Mesendoderm (in vitro differentiated cells): ENCODE measurements at regions not wholly inside any gene's neighbourhood (a gene's known extent, or its start where the extent isn't known, plus 50 kb on each side); places are given as distances from the start of the nearest gene placed in this dataset.
A peak's percentile ranks its signal among the peaks of the same experiment; 100 is the strongest.

Experiments used
- DNase-seq: peaks from one replicate; pipeline ENCODE4 v3.0.0; 2013
- H2AK5ac ChIP-seq: 2 replicates; pipeline ENCODE4 v1.6.1; 2013; ENCODE audit warnings: low read length, inconsistent platforms
- H2BK120ac ChIP-seq: 2 replicates; pipeline ENCODE4 v1.6.1; 2013; ENCODE audit warnings: low read depth, mild to moderate bottlenecking, low read length, moderate library complexity, mixed read lengths
- H2BK15ac ChIP-seq: replicated peaks from 2 replicates; pipeline ENCODE4 v1.6.1; 2013; ENCODE audit warnings: low read depth, mild to moderate bottlenecking, moderate library complexity
- H2BK5ac ChIP-seq: 2 replicates; pipeline ENCODE4 v1.6.1; 2013; ENCODE audit warnings: low read length, inconsistent platforms
- H3K18ac ChIP-seq: 2 replicates; pipeline ENCODE4 v1.6.1; 2013; ENCODE audit warnings: mild to moderate bottlenecking, low read length, mixed read lengths
- H3K23ac ChIP-seq: one replicate; pipeline ENCODE4 v1.6.1; 2013; ENCODE audit warnings: low read length
- H3K27ac ChIP-seq: 2 replicates; pipeline ENCODE4 v1.5.1; 2013; ENCODE audit warnings: low read depth, mild to moderate bottlenecking, inconsistent platforms, low read length, moderate library complexity
- H3K27me3 ChIP-seq: 2 replicates; pipeline ENCODE4 v1.6.1; 2013; ENCODE audit warnings: low read length, control low read depth, mild to moderate bottlenecking, inconsistent platforms; ENCODE audit not compliant: insufficient read depth, poor library complexity
- H3K36me3 ChIP-seq: 2 replicates; pipeline ENCODE4 v1.6.1; 2013; ENCODE audit warnings: low read length, inconsistent platforms; ENCODE audit not compliant: control insufficient read depth, insufficient read depth
- H3K4ac ChIP-seq: one replicate; pipeline ENCODE4 v1.6.1; 2013; ENCODE audit warnings: low read depth, mild to moderate bottlenecking, low read length, moderate library complexity
- H3K4me1 ChIP-seq: 2 replicates; pipeline ENCODE4 v1.6.1; 2013; ENCODE audit warnings: low read depth, low read length, inconsistent platforms; ENCODE audit not compliant: control insufficient read depth
- H3K4me2 ChIP-seq: 2 replicates; pipeline ENCODE4 v1.6.1; 2013; ENCODE audit warnings: low read length
- H3K4me3 ChIP-seq: 2 replicates; pipeline ENCODE4 v1.5.1; 2013; ENCODE audit warnings: mild to moderate bottlenecking, low read length
- H3K56ac ChIP-seq: one replicate; pipeline ENCODE4 v1.6.1; 2013; ENCODE audit warnings: low read length
- H3K79me1 ChIP-seq: 2 replicates; pipeline ENCODE4 v1.6.1; 2013; ENCODE audit warnings: low read length, inconsistent platforms
- H3K79me2 ChIP-seq: 2 replicates; pipeline ENCODE4 v1.6.1; 2013; ENCODE audit warnings: mild to moderate bottlenecking, low read length; ENCODE audit not compliant: control insufficient read depth, insufficient read depth
- H3K9ac ChIP-seq: 2 replicates; pipeline ENCODE4 v1.6.1; 2013; ENCODE audit warnings: low read length, inconsistent platforms
- H4K5ac ChIP-seq: one replicate; pipeline ENCODE4 v1.6.1; 2013; ENCODE audit warnings: low read length
- H4K8ac ChIP-seq: one replicate; pipeline ENCODE4 v1.6.1; 2013; ENCODE audit warnings: low read depth, mild to moderate bottlenecking, control low read depth, low read length, moderate library complexity
- WGBS: extraction: QIAGEN DNeasy Blood & Tissue Kit; methylation state at CpG from one replicate; pipeline ENCODE4 v1.1.7; 2013; ENCODE audit warnings: low lambda C conversion rate, missing lambda C conversion rate; ENCODE audit not compliant: insufficient coverage; ENCODE audit errors: extremely low coverage; 5-methylcytosine and 5-hydroxymethylcytosine counted together

DNA sequence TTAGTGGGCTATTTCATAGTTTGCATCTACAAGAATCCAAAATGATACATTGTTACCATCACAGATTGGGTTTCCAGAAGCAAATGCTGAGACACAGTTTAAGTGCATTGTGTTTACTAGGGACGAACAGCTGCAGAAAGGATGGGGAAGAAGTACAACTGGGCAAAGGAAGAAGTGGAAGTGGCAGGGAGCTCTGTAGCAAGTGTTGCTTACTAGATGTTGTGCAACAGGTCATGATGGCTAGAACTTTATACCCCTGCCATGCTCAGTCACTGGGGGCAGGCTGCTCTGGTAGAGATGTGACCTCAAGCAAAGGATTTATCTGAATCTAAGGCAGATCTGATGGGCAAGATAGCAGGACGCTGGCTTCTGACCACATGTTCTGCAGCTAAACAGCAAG, 76.1 kb upstream of the EMCN start:
- H3K4me1 ChIP-seq: no peaks in the 10 kb centered on the region
- no peak overlapping the region for H3K4me3 ChIP-seq
- no peak overlapping the region for H3K9ac ChIP-seq
- no peaks in the 10 kb centered on the region for H3K79me2 ChIP-seq
- H3K18ac ChIP-seq: no peak overlapping the region
- no peaks in the 10 kb centered on the region for H3K79me1 ChIP-seq
- H3K56ac ChIP-seq: no peak overlapping the region
- no peak overlapping the region for H2BK15ac ChIP-seq
- no peak overlapping the region for H3K4me2 ChIP-seq
- H4K8ac ChIP-seq: no peak overlapping the region
- no peak overlapping the region for H2AK5ac ChIP-seq
- no peak overlapping the region for H2BK120ac ChIP-seq
- H3K23ac ChIP-seq: no peak overlapping the region
- no peaks in the 10 kb centered on the region for H3K36me3 ChIP-seq
- no peaks in the 10 kb centered on the region for H3K27me3 ChIP-seq
- H3K27ac ChIP-seq: no peak overlapping the region
- DNase-seq: no peak
- H3K4ac ChIP-seq: no peak overlapping the region
- no peak overlapping the region for H4K5ac ChIP-seq
- no CpG with 5 or more reads among the region's 2 CpGs for WGBS
- no peak overlapping the region for H2BK5ac ChIP-seq

DNA sequence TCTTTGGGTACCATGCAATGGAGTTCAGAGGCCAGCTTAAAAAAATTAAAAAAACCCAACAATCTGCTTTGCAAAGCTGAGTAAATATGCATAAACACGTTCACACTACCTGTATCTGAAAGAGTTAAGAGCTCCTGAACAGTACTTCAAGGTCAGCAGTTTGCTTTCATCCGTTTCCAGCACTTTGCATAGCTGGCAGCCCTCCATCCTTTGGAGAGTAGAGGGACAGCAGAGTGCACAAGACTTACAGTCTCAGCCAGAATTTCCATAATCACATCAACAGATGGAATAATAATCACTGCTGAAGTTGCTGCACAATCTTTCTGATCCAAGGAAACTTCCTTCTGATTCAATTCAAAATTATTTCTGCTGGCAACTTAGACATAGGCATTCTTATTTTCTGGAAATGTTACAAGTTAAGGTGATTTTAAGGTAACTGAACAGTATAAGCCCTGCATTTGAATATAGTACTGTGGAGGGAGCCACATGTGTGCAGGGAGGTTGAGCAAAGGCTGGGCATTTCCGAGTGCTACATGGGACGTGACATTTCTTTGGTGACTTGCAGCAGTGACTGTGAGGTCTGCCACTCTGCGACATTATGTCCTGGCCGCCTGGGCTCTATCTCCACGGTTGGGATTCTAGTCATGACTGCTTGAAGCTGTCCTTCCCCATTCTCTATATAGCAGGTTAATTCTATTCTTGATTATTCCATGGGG, 73.5 kb upstream of the EMCN start:
- Histone ChIP-seq H4K8ac (no peak overlapping the region), H3K4me1 (no peaks in the 10 kb centered on the region), H4K5ac (no peak overlapping the region), H2BK15ac (no peak overlapping the region), H3K27me3 (no peaks in the 10 kb centered on the region), H2BK120ac (no peak overlapping the region), H2AK5ac (no peak overlapping the region), H3K56ac (no peak overlapping the region), H3K79me2 (no peaks in the 10 kb centered on the region), H3K18ac (no peak overlapping the region), H3K4ac (no peak overlapping the region), H3K79me1 (no peaks in the 10 kb centered on the region), H3K4me2 (no peak overlapping the region), H3K36me3 (no peaks in the 10 kb centered on the region), H3K9ac (no peak overlapping the region), H2BK5ac (no peak overlapping the region), H3K27ac (no peak overlapping the region), H3K23ac (no peak overlapping the region), H3K4me3 (no peak overlapping the region)
- no CpG with 5 or more reads among the region's 7 CpGs for WGBS
- DNase-seq: no peak

DNA sequence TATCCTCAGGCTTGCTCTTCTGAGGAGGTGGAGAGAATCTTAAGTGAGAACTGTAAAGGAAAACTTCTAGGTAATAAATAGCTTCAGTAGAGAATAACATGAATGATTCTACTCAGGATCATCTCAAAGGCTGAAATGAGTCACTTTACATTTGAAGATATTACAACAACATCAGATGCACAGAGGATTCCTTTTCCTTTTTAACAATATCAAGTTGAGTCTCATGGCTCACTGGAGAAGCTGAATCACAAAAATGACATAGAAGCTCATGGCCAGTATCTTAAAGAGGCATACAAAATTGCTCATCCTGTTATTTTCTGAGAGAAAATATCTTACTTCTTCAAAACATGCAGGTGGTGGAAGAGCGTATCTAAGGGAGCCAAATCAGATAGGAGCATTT, 72.5 kb upstream of the EMCN start:
- no peak overlapping the region for H2BK120ac ChIP-seq
- no peak overlapping the region for H4K8ac ChIP-seq
- H3K79me2 ChIP-seq: no peaks in the 10 kb centered on the region
- no peak overlapping the region for H4K5ac ChIP-seq
- no peaks in the 10 kb centered on the region for H3K27me3 ChIP-seq
- no peaks in the 10 kb centered on the region for H3K4me1 ChIP-seq
- H3K56ac ChIP-seq: no peak overlapping the region
- no peak overlapping the region for H3K27ac ChIP-seq
- H3K18ac ChIP-seq: no peak overlapping the region
- H2BK15ac ChIP-seq: no peak overlapping the region
- WGBS: no CpG with 5 or more reads among the region's 1 CpG
- no peaks in the 10 kb centered on the region for H3K36me3 ChIP-seq
- no peaks in the 10 kb centered on the region for H3K79me1 ChIP-seq
- no peak overlapping the region for H3K4me3 ChIP-seq
- DNase-seq: no peak
- H3K4ac ChIP-seq: no peak overlapping the region
- no peak overlapping the region for H3K9ac ChIP-seq
- no peak overlapping the region for H2BK5ac ChIP-seq
- H2AK5ac ChIP-seq: no peak overlapping the region
- H3K23ac ChIP-seq: no peak overlapping the region
- no peak overlapping the region for H3K4me2 ChIP-seq

DNA sequence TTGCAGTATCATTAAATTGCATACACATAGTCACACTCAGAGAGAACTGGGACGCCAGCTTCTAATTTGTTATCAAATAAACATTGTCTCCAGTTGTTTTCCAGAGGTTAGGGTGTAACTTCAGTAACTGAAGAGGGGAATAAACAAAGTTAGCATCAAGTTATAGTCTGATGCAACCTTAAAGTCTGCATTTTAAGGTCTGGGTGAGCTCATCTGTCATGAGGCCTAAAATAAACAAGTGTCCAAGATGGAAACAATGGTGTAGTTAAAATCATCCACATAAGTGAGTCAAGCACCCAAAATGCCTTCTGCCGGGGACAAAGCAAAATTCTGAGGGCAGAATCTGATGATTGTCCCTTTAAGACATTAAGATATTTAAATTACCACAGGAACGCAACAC, 70.3 kb upstream of the EMCN start:
- H3K4ac ChIP-seq: no peak overlapping the region
- H3K27me3 ChIP-seq: no peaks in the 10 kb centered on the region
- H3K4me2 ChIP-seq: no peak overlapping the region
- H3K9ac ChIP-seq: no peak overlapping the region
- no peaks in the 10 kb centered on the region for H3K4me1 ChIP-seq
- H2AK5ac ChIP-seq: no peak overlapping the region
- H3K36me3 ChIP-seq: no peaks in the 10 kb centered on the region
- H4K8ac ChIP-seq: no peak overlapping the region
- no peak overlapping the region for H2BK120ac ChIP-seq
- H3K27ac ChIP-seq: no peak overlapping the region
- H3K18ac ChIP-seq: no peak overlapping the region
- no peak overlapping the region for H3K56ac ChIP-seq
- no peak overlapping the region for H4K5ac ChIP-seq
- WGBS: no CpG with 5 or more reads among the region's 3 CpGs
- no peak overlapping the region for H3K4me3 ChIP-seq
- DNase-seq: no peak
- no peaks in the 10 kb centered on the region for H3K79me2 ChIP-seq
- no peaks in the 10 kb centered on the region for H3K79me1 ChIP-seq
- H3K23ac ChIP-seq: no peak overlapping the region
- H2BK5ac ChIP-seq: no peak overlapping the region
- no peak overlapping the region for H2BK15ac ChIP-seq

DNA sequence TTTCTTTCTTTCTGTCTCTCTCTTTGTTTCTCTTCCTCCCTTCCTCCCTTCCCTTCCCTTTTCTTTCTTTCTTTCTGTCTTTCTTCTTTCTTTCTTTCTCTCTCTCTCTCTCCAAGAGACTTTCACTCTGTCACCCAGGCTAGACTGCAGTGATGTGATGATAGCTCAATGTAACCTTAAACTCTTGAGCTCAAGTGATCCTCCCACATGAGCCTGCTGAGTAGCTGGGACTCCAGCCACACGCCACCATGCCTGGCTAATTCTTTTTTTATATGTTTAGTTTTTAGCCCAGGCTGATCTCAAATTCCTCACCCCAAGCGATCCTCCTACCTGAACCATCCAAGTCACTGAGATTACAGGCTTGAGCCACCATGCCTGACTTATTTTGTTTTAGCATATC, 64.3 kb upstream of the EMCN start:
- no peaks in the 10 kb centered on the region for H3K36me3 ChIP-seq
- WGBS: no CpG with 5 or more reads among the region's 2 CpGs
- no peak overlapping the region for H2AK5ac ChIP-seq
- H4K5ac ChIP-seq: no peak overlapping the region
- H3K9ac ChIP-seq: no peak overlapping the region
- H3K27me3 ChIP-seq: no peaks in the 10 kb centered on the region
- H3K4me2 ChIP-seq: no peak overlapping the region
- H4K8ac ChIP-seq: no peak overlapping the region
- no peak overlapping the region for H2BK5ac ChIP-seq
- H3K23ac ChIP-seq: no peak overlapping the region
- H3K4me1 ChIP-seq: no peaks in the 10 kb centered on the region
- no peak overlapping the region for H3K4me3 ChIP-seq
- H3K27ac ChIP-seq: no peak overlapping the region
- no peak overlapping the region for H3K4ac ChIP-seq
- no peak overlapping the region for H2BK15ac ChIP-seq
- no peak overlapping the region for H2BK120ac ChIP-seq
- H3K79me1 ChIP-seq: no peaks in the 10 kb centered on the region
- no peaks in the 10 kb centered on the region for H3K79me2 ChIP-seq
- no peak for DNase-seq
- H3K56ac ChIP-seq: no peak overlapping the region
- no peak overlapping the region for H3K18ac ChIP-seq

DNA sequence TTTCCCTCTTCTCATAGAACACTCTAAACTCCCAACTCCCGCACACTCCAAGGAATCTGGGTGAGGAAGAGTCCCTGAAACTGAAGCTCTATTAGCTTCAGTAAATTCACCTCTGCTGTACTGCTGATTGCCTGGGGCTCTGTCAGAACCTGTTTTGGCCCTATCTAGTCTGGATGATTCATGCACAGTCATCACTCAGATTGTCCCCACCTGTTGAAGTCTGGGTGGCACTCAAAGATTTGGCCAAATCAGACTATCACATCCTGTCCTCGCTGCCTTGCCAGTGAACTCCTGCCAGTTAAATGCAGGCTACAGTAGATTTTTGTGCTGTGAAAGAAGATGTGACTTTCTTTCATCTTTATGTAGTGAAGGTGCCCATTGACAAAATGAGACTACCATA, 63.5 kb upstream of the EMCN start:
- no peak overlapping the region for H2BK15ac ChIP-seq
- H3K4me1 ChIP-seq: no peaks in the 10 kb centered on the region
- H3K36me3 ChIP-seq: no peaks in the 10 kb centered on the region
- H3K56ac ChIP-seq: no peak overlapping the region
- H2BK5ac ChIP-seq: no peak overlapping the region
- H2AK5ac ChIP-seq: no peak overlapping the region
- H3K4me2 ChIP-seq: no peak overlapping the region
- H2BK120ac ChIP-seq: no peak overlapping the region
- no CpG with 5 or more reads among the region's 2 CpGs for WGBS
- H3K9ac ChIP-seq: no peak overlapping the region
- no peaks in the 10 kb centered on the region for H3K27me3 ChIP-seq
- H4K5ac ChIP-seq: no peak overlapping the region
- H3K27ac ChIP-seq: no peak overlapping the region
- H3K18ac ChIP-seq: no peak overlapping the region
- peak; percentile 1 for DNase-seq
- no peaks in the 10 kb centered on the region for H3K79me1 ChIP-seq
- H3K4ac ChIP-seq: no peak overlapping the region
- no peaks in the 10 kb centered on the region for H3K79me2 ChIP-seq
- no peak overlapping the region for H3K23ac ChIP-seq
- H4K8ac ChIP-seq: no peak overlapping the region
- no peak overlapping the region for H3K4me3 ChIP-seq
